CD14-positive monocyte (primary cell): ENCODE measurements at regions not wholly inside any gene's neighbourhood (a gene's known extent, or its start where the extent isn't known, plus 50 kb on each side); places are given as distances from the start of the nearest gene placed in this dataset.

Experiments used
- DNase-seq, 3 donors: peaks; one replicate each; pipeline ENCODE4 v3.0.0-alpha.2; 2011 to 2022
- H2AFZ ChIP-seq: 2 replicates; pipeline ENCODE4 v1.6.0; 2012; ENCODE audit warnings: mild to moderate bottlenecking, low read depth, low read length, inconsistent platforms; ENCODE audit not compliant: insufficient read depth, poor library complexity, severe bottlenecking
- H3K27ac ChIP-seq, 2 donors: 1 replicate in 1 of 2; 2 replicates in 1 of 2; pipeline ENCODE4 v1.5.1; 2012 to 2013; ENCODE audit warnings: low read length in 2 of 2, control low read depth in 1 of 2, inconsistent platforms in 1 of 2, low read depth in 1 of 2, mild to moderate bottlenecking in 1 of 2
- H3K27me3 ChIP-seq, 2 donors: one replicate each; pipeline versions ENCODE4 v1.6.0 to v1.6.1; 2011 to 2013; ENCODE audit warnings: low read length in 2 of 2; ENCODE audit not compliant: control insufficient read depth in 2 of 2, insufficient read depth in 2 of 2
- H3K36me3 ChIP-seq, 2 donors: replicated peaks in 1 of 2; 1 replicate in 1 of 2; 2 replicates in 1 of 2; pipeline versions ENCODE4 v1.5.1 to v1.6.1; 2012 to 2013; ENCODE audit warnings: low read length in 2 of 2, control low read depth in 1 of 2, inconsistent platforms in 1 of 2, mild to moderate bottlenecking in 1 of 2; ENCODE audit not compliant: insufficient read depth in 2 of 2, control insufficient read depth in 1 of 2
- H3K4me1 ChIP-seq, 2 donors: 1 replicate in 1 of 2; 2 replicates in 1 of 2; pipeline versions ENCODE4 v1.5.1 to v1.6.1; 2012 to 2013; ENCODE audit warnings: low read length in 2 of 2, control low read depth in 1 of 2, inconsistent platforms in 1 of 2, mild to moderate bottlenecking in 1 of 2, moderate library complexity in 1 of 2; ENCODE audit not compliant: insufficient read depth in 2 of 2, control insufficient read depth in 1 of 2
- H3K4me2 ChIP-seq: replicated peaks from 2 replicates; pipeline ENCODE3; 2012; ENCODE audit warnings: low read length, moderate library complexity, mild to moderate bottlenecking; ENCODE audit not compliant: poor library complexity, severe bottlenecking; ENCODE audit errors: extremely low read depth
- H3K4me3 ChIP-seq, 3 experiments: fragments of 200-600 bp in 1 of 3; sonication (generic) in 1 of 3; replicated peaks in 1 of 3; 1 replicate in 2 of 3; 2 replicates in 1 of 3; pipeline ENCODE4 v1.5.1; 2011 to 2013; ENCODE audit warnings: low read length in 3 of 3, mild to moderate bottlenecking in 3 of 3, control low read depth in 2 of 3, low read depth in 2 of 3, inconsistent platforms in 1 of 3, moderate library complexity in 1 of 3
- H3K79me2 ChIP-seq: 2 replicates; pipeline ENCODE4 v1.6.0; 2012; ENCODE audit warnings: mild to moderate bottlenecking, control low read depth, inconsistent platforms, low read length, moderate library complexity; ENCODE audit not compliant: insufficient read depth
- H3K9ac ChIP-seq: 2 replicates; pipeline ENCODE4 v1.6.0; 2017; ENCODE audit warnings: low read length, mild to moderate bottlenecking; ENCODE audit not compliant: insufficient read depth, poor library complexity, severe bottlenecking
- H3K9me3 ChIP-seq, 2 donors: replicated peaks in 1 of 2; 1 replicate in 1 of 2; 2 replicates in 1 of 2; pipeline versions ENCODE4 v1.5.1 to v1.6.1; 2012 to 2013; ENCODE audit warnings: low read length in 2 of 2, control low read depth in 1 of 2; ENCODE audit not compliant: control insufficient read depth in 1 of 2, insufficient read depth in 1 of 2
- H4K20me1 ChIP-seq: 2 replicates; pipeline ENCODE4 v1.6.0; 2012; ENCODE audit warnings: mild to moderate bottlenecking, low read length, control low read depth, moderate library complexity; ENCODE audit not compliant: insufficient read depth
- H3K27ac Mint-ChIP-seq, 7 donors: one replicate each; pipeline ENCODE4 v1.8.0; 2020; ENCODE audit warnings: mild to moderate bottlenecking in 7 of 7, mixed read lengths in 7 of 7, moderate library complexity in 6 of 7, inconsistent platforms in 2 of 7
- H3K27me3 Mint-ChIP-seq, 3 donors: one replicate each; pipeline ENCODE4 v1.8.0; 2021 to 2022; ENCODE audit warnings: low read depth in 3 of 3, mild to moderate bottlenecking in 3 of 3, mixed read lengths in 3 of 3, moderate library complexity in 3 of 3, inconsistent platforms in 1 of 3
- H3K36me3 Mint-ChIP-seq, 2 donors: one replicate each; pipeline ENCODE4 v1.8.0; 2020; ENCODE audit warnings: mixed read lengths in 2 of 2, inconsistent platforms in 1 of 2, mild to moderate bottlenecking in 1 of 2
- H3K4me1 Mint-ChIP-seq: one replicate; pipeline ENCODE4 v1.8.0; 2020; ENCODE audit warnings: mild to moderate bottlenecking, mixed read lengths
- H3K4me3 Mint-ChIP-seq, 2 donors: one replicate each; pipeline ENCODE4 v1.8.0; 2020; ENCODE audit warnings: mild to moderate bottlenecking in 2 of 2, mixed read lengths in 2 of 2, moderate library complexity in 1 of 2
- H3K9me3 Mint-ChIP-seq, 7 donors: one replicate each; pipeline ENCODE4 v1.8.0; 2020 to 2022; ENCODE audit warnings: mixed read lengths in 7 of 7, mild to moderate bottlenecking in 6 of 7, moderate library complexity in 6 of 7, inconsistent platforms in 2 of 7
- WGBS: methylation state at CpG from one replicate; pipeline ENCODE4 v1.1.5; 2013; ENCODE audit warnings: missing lambda C conversion rate; ENCODE audit not compliant: insufficient coverage; 5-methylcytosine and 5-hydroxymethylcytosine counted together
- intact Hi-C, 2 donors: fragments of 100-400 bp; cut with micrococcal nuclease; formaldehyde crosslinking; loops; one replicate each; pipeline versions ENCODE4 v1.15.0 to v1.15.1; 2023
- TF ChIP-seq, protein P1 (sequence below): fragments of 200-600 bp; IDR thresholded peaks from one replicate; pipeline ENCODE4 v1.8.0; 2022; ENCODE audit warnings: antibody characterized with exemption, mild to moderate bottlenecking

DNA sequence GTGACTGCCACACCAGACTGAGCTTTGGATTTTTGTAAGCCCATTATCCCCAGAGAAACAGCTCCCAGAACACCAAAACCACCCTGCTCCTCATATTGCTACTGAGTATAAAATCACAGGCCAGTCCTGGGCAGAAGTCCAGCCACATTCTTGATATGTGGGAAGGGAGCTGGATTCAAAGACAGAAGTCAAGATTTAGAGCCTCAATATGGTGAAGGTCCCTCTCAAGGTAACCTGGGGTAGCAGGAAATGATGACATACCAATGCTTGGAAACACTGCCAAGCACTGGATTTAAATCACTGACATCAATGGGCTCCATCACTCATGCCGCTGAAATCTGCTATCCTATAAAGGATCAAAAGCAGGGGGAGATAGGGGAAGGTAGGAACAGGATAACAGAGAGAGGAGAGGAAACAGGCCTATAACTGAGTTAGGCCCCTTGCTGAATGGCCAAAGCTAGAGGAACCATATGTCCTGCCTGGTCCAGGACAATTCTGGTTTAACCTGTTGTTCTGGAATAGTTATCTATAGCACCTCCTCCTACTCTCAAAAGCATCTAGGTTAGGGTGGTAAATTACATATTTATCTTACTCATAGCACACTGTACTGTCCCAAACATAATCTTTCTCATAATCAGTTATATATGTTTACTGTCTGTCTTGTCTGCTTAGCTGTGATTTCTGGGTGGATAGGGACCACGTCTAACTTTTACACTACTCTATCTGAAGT, 83.7 kb upstream of the NHS start:
- intact Hi-C loops, result no loop called here
- H3K36me3 ChIP-seq, result no peaks in the 10 kb centered on the region
- no peaks in the 10 kb centered on the region for H3K4me1 ChIP-seq
- WGBS, result no CpG with 5 or more reads among the region's 2 CpGs
- no peaks in the 10 kb centered on the region for H3K79me2 ChIP-seq
- H4K20me1 ChIP-seq, result no peaks in the 10 kb centered on the region
- H3K9me3 ChIP-seq, result no peaks in the 10 kb centered on the region
- H3K4me2 ChIP-seq, result no peak overlapping the region
- TF ChIP-seq, protein P1, sequence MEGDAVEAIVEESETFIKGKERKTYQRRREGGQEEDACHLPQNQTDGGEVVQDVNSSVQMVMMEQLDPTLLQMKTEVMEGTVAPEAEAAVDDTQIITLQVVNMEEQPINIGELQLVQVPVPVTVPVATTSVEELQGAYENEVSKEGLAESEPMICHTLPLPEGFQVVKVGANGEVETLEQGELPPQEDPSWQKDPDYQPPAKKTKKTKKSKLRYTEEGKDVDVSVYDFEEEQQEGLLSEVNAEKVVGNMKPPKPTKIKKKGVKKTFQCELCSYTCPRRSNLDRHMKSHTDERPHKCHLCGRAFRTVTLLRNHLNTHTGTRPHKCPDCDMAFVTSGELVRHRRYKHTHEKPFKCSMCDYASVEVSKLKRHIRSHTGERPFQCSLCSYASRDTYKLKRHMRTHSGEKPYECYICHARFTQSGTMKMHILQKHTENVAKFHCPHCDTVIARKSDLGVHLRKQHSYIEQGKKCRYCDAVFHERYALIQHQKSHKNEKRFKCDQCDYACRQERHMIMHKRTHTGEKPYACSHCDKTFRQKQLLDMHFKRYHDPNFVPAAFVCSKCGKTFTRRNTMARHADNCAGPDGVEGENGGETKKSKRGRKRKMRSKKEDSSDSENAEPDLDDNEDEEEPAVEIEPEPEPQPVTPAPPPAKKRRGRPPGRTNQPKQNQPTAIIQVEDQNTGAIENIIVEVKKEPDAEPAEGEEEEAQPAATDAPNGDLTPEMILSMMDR, result no peak
- Mint-ChIP-seq H3K4me3 (no peak overlapping the region), H3K27me3 (peaks cover 0 to 8% (median 2%) of the 10 kb centered on the region in 3 donors), H3K9me3 (peaks cover 0 to 12% (median 2%) of the 10 kb centered on the region in 7 donors), H3K4me1 (no peaks in the 10 kb centered on the region), H3K36me3 (no peaks in the 10 kb centered on the region), H3K27ac (no peak overlapping the region)
- peaks cover 0 to 7% of the 10 kb centered on the region in 2 donors for H3K27me3 ChIP-seq
- no peak overlapping the region for H3K9ac ChIP-seq
- DNase-seq, result no peak
- no peak overlapping the region for H3K4me3 ChIP-seq
- no peak overlapping the region for H3K27ac ChIP-seq
- no peak overlapping the region for H2AFZ ChIP-seq

DNA sequence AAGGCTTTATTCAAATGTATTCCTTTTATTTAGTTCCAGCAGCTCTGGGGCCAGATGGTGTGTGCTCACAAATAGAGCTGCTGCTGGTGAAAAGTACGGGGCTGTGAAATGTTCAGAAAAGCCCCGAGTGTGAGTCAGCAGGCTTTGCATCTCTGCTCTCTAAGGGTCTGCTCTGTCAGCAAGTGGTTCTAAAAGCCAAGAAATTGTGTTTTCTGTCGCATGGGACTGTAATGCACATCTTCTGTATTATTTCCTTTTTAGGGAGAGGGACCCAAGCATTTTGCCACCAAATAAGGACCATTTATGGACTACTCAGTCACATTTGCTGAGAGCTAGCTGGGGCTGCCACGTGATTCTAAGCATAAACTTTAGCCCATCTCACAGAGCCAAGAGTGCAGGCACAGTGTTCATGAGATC, 82.9 kb upstream of the NHS start:
- H3K4me1 ChIP-seq, result no peaks in the 10 kb centered on the region
- intact Hi-C loops, result no loop called here
- no peaks in the 10 kb centered on the region for H3K9me3 ChIP-seq
- Mint-ChIP-seq H3K9me3 (peaks cover 0 to 15% (median 2%) of the 10 kb centered on the region in 7 donors), H3K36me3 (no peaks in the 10 kb centered on the region), H3K4me3 (no peak overlapping the region), H3K27me3 (peaks cover 0 to 8% (median 3%) of the 10 kb centered on the region in 3 donors), H3K27ac (no peak overlapping the region), H3K4me1 (no peaks in the 10 kb centered on the region)
- H3K4me3 ChIP-seq, result no peak overlapping the region
- no peaks in the 10 kb centered on the region for H4K20me1 ChIP-seq
- TF ChIP-seq, protein P1, result no peak
- DNase-seq, result no peak
- WGBS, result 73% methylated on average over 2 of the region's 4 CpGs
- no peaks in the 10 kb centered on the region for H3K36me3 ChIP-seq
- H3K27me3 ChIP-seq, result peaks cover 0 to 5% of the 10 kb centered on the region in 2 donors
- H3K27ac ChIP-seq, result no peak overlapping the region
- H3K79me2 ChIP-seq, result no peaks in the 10 kb centered on the region
- no peak overlapping the region for H3K9ac ChIP-seq
- no peak overlapping the region for H3K4me2 ChIP-seq
- H2AFZ ChIP-seq, result no peak overlapping the region
